SK-N-SH treated with all-trans-retinoic acid at 6 μM for 48 hours (cell line): ENCODE measurements at regions not wholly inside any gene's neighbourhood (a gene's known extent, or its start where the extent isn't known, plus 50 kb on each side); places are given as distances from the start of the nearest gene placed in this dataset.

Experiments used
- ATAC-seq: fragments of 200-7000 bp; cut with Tn5 transposase; 3 replicates; pipeline ENCODE4 v1.9.1; 2020; ENCODE audit warnings: mild to moderate bottlenecking, moderate library complexity
- BACH2 ChIP-seq: fragments of 250-450 bp; sonication (Bioruptor Pico); IDR thresholded peaks from 2 replicates; pipeline ENCODE4 v1.9.0; 2021; ENCODE audit warnings: mild to moderate bottlenecking, borderline replicate concordance
- CSDC2 ChIP-seq: fragments of 250-450 bp; sonication (Bioruptor Pico); IDR thresholded peaks from 2 replicates; pipeline ENCODE4 v1.5.0; 2020; ENCODE audit warnings: mild to moderate bottlenecking, moderate library complexity
- CSRNP3 ChIP-seq: fragments of 250-450 bp; sonication (Bioruptor Pico); IDR thresholded peaks from 2 replicates; pipeline ENCODE4 v1.5.1; 2021; ENCODE audit warnings: mild to moderate bottlenecking, moderate library complexity
- ESRRG ChIP-seq: fragments of 250-450 bp; sonication (Bioruptor Pico); IDR thresholded peaks from 2 replicates; pipeline ENCODE4 v1.6.1; 2021; ENCODE audit warnings: mild to moderate bottlenecking
- GLIS3 ChIP-seq: fragments of 250-450 bp; sonication (Bioruptor Pico); IDR thresholded peaks from 2 replicates; pipeline ENCODE4 v1.5.0; 2020; ENCODE audit warnings: mild to moderate bottlenecking, moderate library complexity
- ISL1 ChIP-seq: fragments of 250-450 bp; sonication (Bioruptor Pico); IDR thresholded peaks from 2 replicates; pipeline ENCODE4 v2.1.2; 2022; ENCODE audit warnings: mild to moderate bottlenecking, moderate library complexity
- OSR1 ChIP-seq: fragments of 250-450 bp; sonication (Bioruptor Pico); IDR thresholded peaks from 2 replicates; pipeline ENCODE4 v1.8.0; 2022; ENCODE audit warnings: moderate library complexity, mild to moderate bottlenecking, inconsistent platforms
- PATZ1 ChIP-seq: fragments of 250-450 bp; sonication (Bioruptor Pico); IDR thresholded peaks from 2 replicates; pipeline ENCODE4 v1.8.0; 2020; ENCODE audit warnings: mild to moderate bottlenecking, moderate library complexity, borderline replicate concordance
- POU6F1 ChIP-seq: fragments of 250-450 bp; sonication (Bioruptor Pico); IDR thresholded peaks from 2 replicates; pipeline ENCODE4 v1.8.0; 2021; ENCODE audit warnings: low read depth, mild to moderate bottlenecking, moderate library complexity, borderline replicate concordance
- PPARA ChIP-seq: fragments of 250-450 bp; sonication (Bioruptor Pico); IDR thresholded peaks from 2 replicates; pipeline ENCODE4 v1.5.0; 2020; ENCODE audit warnings: mild to moderate bottlenecking, borderline replicate concordance
- RARB ChIP-seq: fragments of 250-450 bp; sonication (Bioruptor Pico); IDR thresholded peaks from 2 replicates; pipeline ENCODE4 v1.8.0; 2021; ENCODE audit warnings: mild to moderate bottlenecking, moderate library complexity
- TCF4 ChIP-seq: fragments of 250-450 bp; sonication (Bioruptor Pico); IDR thresholded peaks from 2 replicates; pipeline ENCODE4 v1.8.0; 2021; ENCODE audit warnings: mild to moderate bottlenecking, moderate library complexity, borderline replicate concordance
- TOX ChIP-seq: fragments of 250-450 bp; sonication (Bioruptor Pico); IDR thresholded peaks from 2 replicates; pipeline ENCODE4 v1.8.0; 2021; ENCODE audit warnings: mild to moderate bottlenecking, moderate library complexity, borderline replicate concordance
- TSHZ2 ChIP-seq: fragments of 250-450 bp; sonication (Bioruptor Pico); IDR thresholded peaks from 2 replicates; pipeline ENCODE4 v1.5.0; 2020; ENCODE audit warnings: mild to moderate bottlenecking, moderate library complexity
- ZC3H10 ChIP-seq: fragments of 250-450 bp; sonication (Bioruptor Pico); IDR thresholded peaks from 2 replicates; pipeline ENCODE4 v1.5.1; 2021; ENCODE audit warnings: mild to moderate bottlenecking, moderate library complexity
- ZFP3 ChIP-seq: fragments of 250-450 bp; sonication (Bioruptor Pico); IDR thresholded peaks from 2 replicates; pipeline ENCODE4 v1.5.0; 2020; ENCODE audit warnings: mild to moderate bottlenecking, moderate library complexity
- ZNF565 ChIP-seq: fragments of 450-650 bp; formaldehyde crosslinking; conservative IDR thresholded peaks from 2 replicates; pipeline ENCODE4 v1.5.0; 2020; ENCODE audit warnings: low read depth, mild to moderate bottlenecking, moderate library complexity
- ZNF70 ChIP-seq: fragments of 450-650 bp; formaldehyde crosslinking; IDR thresholded peaks from 2 replicates; pipeline ENCODE4 v1.5.0; 2020; ENCODE audit warnings: mild to moderate bottlenecking, moderate library complexity
- ZNF8 ChIP-seq: fragments of 450-650 bp; formaldehyde crosslinking; IDR thresholded peaks from 2 replicates; pipeline ENCODE4 v1.5.0; 2020; ENCODE audit warnings: mild to moderate bottlenecking, moderate library complexity
- TF ChIP-seq, protein P1 (sequence below): fragments of 250-450 bp; sonication (Bioruptor Pico); IDR thresholded peaks from 2 replicates; pipeline ENCODE4 v1.5.1; 2020; ENCODE audit warnings: low read depth, mild to moderate bottlenecking, moderate library complexity

GRCh38 chr12:66963901-66964300 is 285.0 kb upstream of the GRIP1 start (continued):
- TF ChIP-seq TSHZ2 = no peak

DNA sequence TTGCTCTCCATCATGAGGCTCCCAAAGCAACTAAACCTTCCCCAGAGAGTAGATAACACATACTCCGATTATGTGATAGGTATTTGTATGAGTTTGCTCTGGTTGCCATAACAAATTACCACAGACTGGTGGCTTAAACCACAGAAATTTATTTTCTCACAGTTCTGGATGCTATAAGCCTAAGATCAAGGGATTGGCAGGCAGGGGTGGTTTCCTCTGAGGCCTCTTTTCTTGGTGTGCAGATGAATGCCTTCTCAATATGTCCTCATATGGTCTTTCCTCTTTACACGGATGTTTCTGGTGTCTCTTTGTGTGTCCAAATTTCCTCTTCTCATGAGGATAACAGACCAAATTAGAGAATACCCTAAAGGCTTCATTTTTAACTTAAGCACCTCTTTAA is 285.8 kb upstream of the GRIP1 start:
- TF ChIP-seq GLIS3 (CRISPR knock-in tag) (no peak), ZNF70 (CRISPR knock-in tag) (no peak), BACH2 (CRISPR knock-in tag) (no peak), TOX (no peak), ZNF565 (CRISPR knock-in tag) (no peak)
- TF ChIP-seq, all 23 proteins: peak for 0
- no peak for ATAC-seq

DNA sequence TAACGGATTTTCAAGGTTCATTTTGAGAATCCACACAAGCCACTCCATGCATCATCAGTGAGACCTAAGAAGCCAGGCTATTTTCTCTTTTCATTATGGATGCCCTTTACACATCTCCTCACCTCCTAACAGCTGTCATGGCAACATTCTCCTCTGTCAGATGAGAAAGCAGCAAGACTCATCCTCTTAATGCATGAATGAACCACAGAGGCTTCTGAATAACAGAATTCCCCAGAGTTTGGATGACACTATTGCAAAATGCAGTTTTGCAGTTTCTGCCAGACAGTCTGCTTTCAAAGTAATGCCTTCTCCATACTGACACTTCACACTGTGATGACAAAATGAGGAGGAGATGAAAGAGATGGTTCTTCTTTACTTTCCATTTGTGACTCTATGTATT is 286.7 kb upstream of the GRIP1 start:
- no peak for TF ChIP-seq ESRRG (CRISPR knock-in tag)
- TF ChIP-seq TOX = no peak
- TF ChIP-seq CSDC2 (CRISPR knock-in tag) = no peak
- TF ChIP-seq ZFP3 = no peak
- TF ChIP-seq RARB = no peak
- TF ChIP-seq OSR1 (CRISPR knock-in tag) = no peak
- no peak for TF ChIP-seq ZC3H10 (CRISPR knock-in tag)
- ATAC-seq = no peak

- ATAC-seq = no peak
- TF ChIP-seq BACH2 (CRISPR knock-in tag) (no peak), PATZ1 (no peak), ZNF70 (CRISPR knock-in tag) (no peak), TCF4 (CRISPR knock-in tag) (no peak), ISL1 (CRISPR knock-in tag) (no peak), ZFP3 (no peak), TSHZ2 (no peak), CSRNP3 (no peak), ZNF8 (no peak), PPARA (CRISPR knock-in tag) (no peak), ZNF565 (CRISPR knock-in tag) (no peak), TOX (no peak), ESRRG (CRISPR knock-in tag) (no peak), ZC3H10 (CRISPR knock-in tag) (no peak), POU6F1 (CRISPR knock-in tag) (no peak)
- TF ChIP-seq, protein P1, sequence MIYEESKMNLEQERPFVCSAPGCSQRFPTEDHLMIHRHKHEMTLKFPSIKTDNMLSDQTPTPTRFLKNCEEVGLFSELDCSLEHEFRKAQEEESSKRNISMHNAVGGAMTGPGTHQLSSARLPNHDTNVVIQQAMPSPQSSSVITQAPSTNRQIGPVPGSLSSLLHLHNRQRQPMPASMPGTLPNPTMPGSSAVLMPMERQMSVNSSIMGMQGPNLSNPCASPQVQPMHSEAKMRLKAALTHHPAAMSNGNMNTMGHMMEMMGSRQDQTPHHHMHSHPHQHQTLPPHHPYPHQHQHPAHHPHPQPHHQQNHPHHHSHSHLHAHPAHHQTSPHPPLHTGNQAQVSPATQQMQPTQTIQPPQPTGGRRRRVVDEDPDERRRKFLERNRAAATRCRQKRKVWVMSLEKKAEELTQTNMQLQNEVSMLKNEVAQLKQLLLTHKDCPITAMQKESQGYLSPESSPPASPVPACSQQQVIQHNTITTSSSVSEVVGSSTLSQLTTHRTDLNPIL = no peak
Observed at GRCh38 chr12:66971816-66972215, 292.9 kb upstream of the GRIP1 start.
